Subcutaneous abdominal adipose tissue (tissue), 5 donors: ENCODE measurements at regions not wholly inside any gene's neighbourhood (a gene's known extent, or its start where the extent isn't known, plus 50 kb on each side); places are given as distances from the start of the nearest gene placed in this dataset.

Source experiments
- H3K27ac ChIP-seq: one replicate; pipeline ENCODE4 v1.7.0; 2013; ENCODE audit warnings: low read depth, mild to moderate bottlenecking, inconsistent platforms, low read length, moderate library complexity
- H3K27me3 ChIP-seq, 5 donors: one replicate each; pipeline ENCODE4 v1.7.0; 2013; ENCODE audit warnings: low read length in 5 of 5, inconsistent platforms in 1 of 5; ENCODE audit not compliant: control insufficient read depth in 5 of 5, insufficient read depth in 4 of 5
- H3K36me3 ChIP-seq, 5 donors: one replicate each; pipeline ENCODE4 v1.7.0; 2013; ENCODE audit warnings: low read length in 5 of 5; ENCODE audit not compliant: control insufficient read depth in 5 of 5, insufficient read depth in 5 of 5
- H3K4me1 ChIP-seq, 5 donors: one replicate each; pipeline ENCODE4 v1.7.0; 2013; ENCODE audit warnings: low read length in 5 of 5, mild to moderate bottlenecking in 3 of 5, moderate library complexity in 1 of 5; ENCODE audit not compliant: control insufficient read depth in 5 of 5, insufficient read depth in 5 of 5
- H3K4me3 ChIP-seq, 5 donors: one replicate each; pipeline ENCODE4 v1.7.0; 2013; ENCODE audit warnings: low read length in 5 of 5, low read depth in 1 of 5
- H3K9ac ChIP-seq, 5 donors: one replicate each; pipeline ENCODE4 v1.7.0; 2013; ENCODE audit warnings: low read length in 5 of 5, mild to moderate bottlenecking in 4 of 5, moderate library complexity in 3 of 5
- H3K9me3 ChIP-seq, 5 donors: one replicate each; pipeline ENCODE4 v1.7.0; 2013; ENCODE audit warnings: low read length in 5 of 5; ENCODE audit not compliant: control insufficient read depth in 5 of 5
- donor health status: healthy.
- donor health status: healthy.
- donor health status: healthy.
- donor health status: healthy.
- donor health status: healthy.

- H3K4me3 ChIP-seq: no peak overlapping the region
- no peaks in the 10 kb centered on the region for H3K36me3 ChIP-seq
- H3K4me1 ChIP-seq: peaks cover 0 to 3% (median 0%) of the 10 kb centered on the region in 5 donors
- H3K9ac ChIP-seq: no peak overlapping the region
- no peaks in the 10 kb centered on the region for H3K27me3 ChIP-seq
- H3K27ac ChIP-seq: no peak overlapping the region
- no peaks in the 10 kb centered on the region for H3K9me3 ChIP-seq
These were observed 96.1 kb upstream of the ARMC2 start for GRCh38 chr6:108751851-108752732.

GRCh38 chr6:108752733-108753590 is 95.3 kb upstream of the ARMC2 start:
- Histone ChIP-seq H3K9ac (no peak overlapping the region), H3K27ac (no peak overlapping the region), H3K9me3 (no peaks in the 10 kb centered on the region), H3K4me3 (no peak overlapping the region), H3K36me3 (no peaks in the 10 kb centered on the region), H3K27me3 (no peaks in the 10 kb centered on the region), H3K4me1 (peaks cover 0 to 3% (median 0%) of the 10 kb centered on the region in 5 donors)

GRCh38 chr6:108755257-108756240 is 92.7 kb upstream of the ARMC2 start:
- H3K4me3 ChIP-seq: no peak overlapping the region

GRCh38 chr6:108757357-108757756 is 90.9 kb upstream of the ARMC2 start:
- Histone ChIP-seq H3K36me3 (no peaks in the 10 kb centered on the region), H3K27me3 (no peaks in the 10 kb centered on the region), H3K4me3 (no peak overlapping the region), H3K9me3 (no peaks in the 10 kb centered on the region), H3K9ac (no peak overlapping the region), H3K4me1 (peaks cover 0 to 11% (median 8%) of the 10 kb centered on the region in 5 donors), H3K27ac (no peak overlapping the region)

More at GRCh38 chr6:108755257-108756240, 92.7 kb upstream of the ARMC2 start:
- Histone ChIP-seq H3K4me1 (peaks cover 0 to 8% (median 4%) of the 10 kb centered on the region in 5 donors), H3K27me3 (no peaks in the 10 kb centered on the region), H3K9ac (no peak overlapping the region), H3K27ac (no peak overlapping the region), H3K9me3 (no peaks in the 10 kb centered on the region), H3K36me3 (no peaks in the 10 kb centered on the region)

- no peak overlapping the region for H3K4me3 ChIP-seq
- no peak overlapping the region for H3K9ac ChIP-seq
- H3K36me3 ChIP-seq: no peaks in the 10 kb centered on the region
- H3K27ac ChIP-seq: no peak overlapping the region
- H3K9me3 ChIP-seq: no peaks in the 10 kb centered on the region
- no peaks in the 10 kb centered on the region for H3K27me3 ChIP-seq
- H3K4me1 ChIP-seq: peaks cover 0 to 11% (median 8%) of the 10 kb centered on the region in 5 donors
These were observed 89.3 kb upstream of the ARMC2 start for GRCh38 chr6:108758884-108759283.

- H3K36me3 ChIP-seq: no peaks in the 10 kb centered on the region
- no peak overlapping the region for H3K9ac ChIP-seq
- no peaks in the 10 kb centered on the region for H3K27me3 ChIP-seq
- H3K9me3 ChIP-seq: no peaks in the 10 kb centered on the region
- H3K4me1 ChIP-seq: peaks cover 0 to 11% (median 8%) of the 10 kb centered on the region in 5 donors
- no peak overlapping the region for H3K27ac ChIP-seq
- H3K4me3 ChIP-seq: no peak overlapping the region
These were observed 87.8 kb upstream of the ARMC2 start for GRCh38 chr6:108760126-108761050.

- Histone ChIP-seq H3K9ac (no peak overlapping the region), H3K27ac (no peak overlapping the region), H3K4me3 (no peak overlapping the region), H3K4me1 (peaks cover 0 to 11% (median 7%) of the 10 kb centered on the region in 5 donors), H3K27me3 (no peaks in the 10 kb centered on the region), H3K9me3 (no peaks in the 10 kb centered on the region), H3K36me3 (no peaks in the 10 kb centered on the region)
These were observed 85.8 kb upstream of the ARMC2 start for GRCh38 chr6:108762394-108762793.

GRCh38 chr6:108763931-108764579 is 84.2 kb upstream of the ARMC2 start:
- Histone ChIP-seq H3K36me3 (no peaks in the 10 kb centered on the region), H3K4me3 (no peak overlapping the region), H3K27me3 (no peaks in the 10 kb centered on the region), H3K9ac (no peak overlapping the region), H3K4me1 (peaks cover 0 to 11% (median 7%) of the 10 kb centered on the region in 5 donors), H3K9me3 (no peaks in the 10 kb centered on the region), H3K27ac (no peak overlapping the region)
